KG1 (cell line): ENCODE measurements at regions not wholly inside any gene's neighbourhood (a gene's known extent, or its start where the extent isn't known, plus 50 kb on each side); places are given as distances from the start of the nearest gene placed in this dataset.

ENCODE experiments used
- DNase-seq: peaks from one replicate; lab custom pipeline; 2025; lab: John Stamatoyannopoulos, UW

- DNase-seq, result no peak
Measured at GRCh38 chr5:3736466-3736865, 140.8 kb downstream of the IRX1 start.

GRCh38 chr5:3736926-3737325 lies 141.3 kb downstream of the IRX1 start:
- no peak for DNase-seq

GRCh38 chr5:3738919-3739318 lies 143.3 kb downstream of the IRX1 start:
- no peak for DNase-seq

GRCh38 chr5:3740546-3741373 lies 145.1 kb downstream of the IRX1 start:
- DNase-seq, result no peak

- no peak for DNase-seq
Measured at GRCh38 chr5:3741374-3741770, 145.7 kb downstream of the IRX1 start.

- no peak for DNase-seq
Measured at GRCh38 chr5:3742750-3743149, 147.1 kb downstream of the IRX1 start.

- DNase-seq, result no peak
Measured at GRCh38 chr5:3751846-3752245, 156.2 kb downstream of the IRX1 start.

GRCh38 chr5:3778000-3778550 lies 182.4 kb downstream of the IRX1 start:
- DNase-seq, result no peak

DNA sequence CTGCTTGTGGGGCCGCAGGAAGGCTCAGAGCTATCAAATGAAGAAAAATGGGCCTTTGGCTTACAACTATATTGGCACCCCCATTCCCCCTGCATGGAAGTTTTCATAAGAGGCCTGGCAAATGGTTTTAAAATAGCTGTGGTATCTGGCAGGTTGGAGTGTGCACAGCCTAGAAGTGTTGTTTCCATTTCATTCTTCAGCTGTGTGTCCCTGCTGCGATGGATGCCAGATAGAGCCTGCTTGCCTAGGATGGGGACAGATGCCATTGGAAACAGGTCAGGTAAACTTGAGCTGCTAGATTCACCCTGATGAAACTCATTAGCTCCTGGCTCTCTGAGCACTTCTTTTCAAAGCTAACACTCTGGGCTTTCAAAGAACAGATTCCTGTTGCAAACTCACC lies 183.3 kb downstream of the IRX1 start:
- DNase-seq, result no peak

DNA sequence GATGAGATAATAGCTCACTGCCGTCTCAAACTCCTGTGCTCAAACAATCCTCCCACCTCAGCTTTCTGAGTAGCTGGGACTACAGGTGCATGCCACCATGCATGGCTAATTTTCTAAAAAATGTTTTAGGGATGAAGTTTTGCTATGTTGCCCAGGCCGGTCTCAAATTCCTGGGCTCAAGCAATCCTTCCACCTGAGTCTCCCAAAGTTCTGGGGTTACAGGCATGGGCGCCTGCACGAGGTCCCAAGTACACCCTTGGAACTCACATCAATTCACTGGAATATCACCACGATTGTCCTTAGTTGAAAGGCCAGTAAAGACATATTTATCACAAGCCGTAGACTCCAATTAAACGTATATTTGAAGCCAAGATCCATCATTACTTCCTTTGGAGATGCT lies 184.6 kb downstream of the IRX1 start:
- no peak for DNase-seq

DNA sequence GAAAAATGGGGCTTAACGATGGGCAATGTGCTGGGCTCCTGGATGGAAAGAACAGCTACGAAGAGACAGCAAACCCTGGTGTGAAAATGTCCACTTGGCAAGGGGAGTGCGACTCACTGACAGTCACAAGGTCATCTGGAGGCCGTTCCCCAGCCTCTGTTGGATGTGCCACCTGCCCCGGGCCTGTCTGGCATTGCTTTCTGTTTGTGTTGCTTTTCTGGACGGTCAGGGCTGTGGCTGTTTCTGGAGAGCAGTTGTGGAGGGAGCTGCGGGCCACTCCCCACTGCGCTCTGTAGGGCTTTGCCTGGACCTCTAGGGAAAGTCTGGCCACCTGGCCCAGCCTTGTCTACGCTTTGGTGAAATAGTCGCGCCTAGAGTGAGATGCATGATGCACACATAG lies 185.3 kb downstream of the IRX1 start:
- DNase-seq, result no peak

DNA sequence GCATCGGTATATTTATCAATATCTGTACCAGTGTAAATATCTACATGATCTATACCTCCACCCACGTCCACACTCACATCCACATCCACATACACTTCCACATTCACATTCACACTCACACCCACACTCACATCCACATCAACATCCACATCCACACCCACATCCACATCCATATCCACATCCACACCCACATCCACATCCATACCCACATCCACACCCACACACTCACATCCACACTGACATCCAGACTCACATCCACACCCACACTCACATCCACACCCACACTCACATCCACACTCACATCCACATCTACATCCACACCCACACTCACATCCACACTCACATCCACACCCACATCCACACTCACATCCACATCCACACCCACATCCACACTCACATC lies 189.2 kb downstream of the IRX1 start:
- DNase-seq, result no peak

GRCh38 chr5:3786165-3786564 lies 190.5 kb downstream of the IRX1 start:
- no peak for DNase-seq

DNA sequence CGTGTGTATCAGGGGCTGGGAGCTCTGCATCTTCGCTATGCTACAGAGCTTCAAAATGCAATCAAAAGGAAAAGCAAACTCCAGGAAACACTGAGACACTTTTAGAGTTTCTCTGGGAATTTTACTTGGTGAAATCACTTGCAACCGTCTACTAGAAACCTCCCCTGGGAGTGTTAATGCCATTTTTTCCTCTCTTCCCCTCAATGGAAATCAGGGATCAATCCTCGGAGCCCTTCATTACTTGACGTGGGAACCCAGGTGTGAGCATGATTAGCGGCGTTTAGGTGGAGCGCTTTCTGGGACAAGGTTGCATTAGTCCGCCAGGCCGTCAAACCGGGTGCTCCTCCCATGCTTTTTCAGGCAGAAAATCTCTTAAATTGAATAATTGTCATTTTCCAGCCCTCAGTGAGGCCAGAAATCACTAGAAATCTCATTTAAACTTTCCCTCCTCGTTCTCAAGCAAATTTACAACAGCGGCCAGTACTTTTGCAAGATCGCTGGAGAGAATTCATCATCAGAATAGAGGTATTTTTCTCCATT lies 191.3 kb downstream of the IRX1 start:
- no peak for DNase-seq

- DNase-seq, result no peak
Measured at GRCh38 chr5:3787604-3788003, 192.0 kb downstream of the IRX1 start.

DNA sequence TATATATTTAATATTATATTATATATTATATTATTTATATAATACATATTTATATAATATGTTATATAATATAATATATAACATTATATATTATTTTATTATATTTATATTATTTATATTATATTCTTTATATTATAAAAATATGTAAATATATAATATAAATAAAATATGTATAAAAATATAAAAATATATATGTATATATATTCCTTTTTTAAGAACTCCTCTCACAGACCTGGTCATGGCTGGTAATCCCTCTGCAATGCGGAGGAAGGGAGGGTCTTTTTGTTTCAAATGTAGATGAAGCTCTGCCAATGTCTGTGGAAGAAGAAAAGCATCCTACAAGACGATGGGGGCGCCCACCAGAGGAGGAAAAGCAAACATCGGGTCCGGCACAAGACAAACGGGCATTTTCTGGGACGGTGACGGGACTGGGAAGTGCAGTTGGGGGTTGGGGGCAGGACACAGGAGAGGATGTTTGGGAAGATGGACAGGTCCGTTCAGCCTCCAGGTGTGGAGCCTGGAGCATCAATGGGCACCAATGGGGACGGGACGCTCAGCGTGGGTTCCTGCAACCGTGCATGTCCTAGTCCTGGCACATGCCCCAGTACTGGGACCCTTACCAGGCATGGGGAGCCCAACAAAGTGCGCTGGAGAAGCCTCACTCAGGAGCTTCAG lies 194.0 kb downstream of the IRX1 start:
- no peak for DNase-seq

GRCh38 chr5:3793162-3793561 lies 197.5 kb downstream of the IRX1 start:
- DNase-seq, result no peak

DNA sequence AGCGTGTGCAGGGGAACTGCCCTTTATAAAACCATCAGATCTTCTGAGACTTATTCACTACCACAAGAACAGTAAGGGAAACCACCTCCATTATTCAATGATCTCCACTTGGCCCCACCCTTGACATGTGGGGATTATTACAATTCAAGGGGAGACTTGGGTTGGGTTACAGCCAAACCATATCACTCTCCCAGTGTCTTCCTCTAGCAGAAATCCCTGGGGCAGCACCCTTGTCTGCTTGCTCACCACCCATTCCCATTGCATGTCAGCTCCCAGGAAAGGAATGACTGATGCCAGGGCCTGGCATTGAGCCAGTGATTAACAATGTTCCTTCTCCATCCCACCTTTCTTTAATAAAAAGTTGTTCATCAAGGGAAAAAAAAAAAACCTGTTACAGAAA lies 199.0 kb downstream of the IRX1 start:
- DNase-seq, result no peak

- no peak for DNase-seq
Measured at GRCh38 chr5:3796736-3797135, 201.1 kb downstream of the IRX1 start.

- no peak for DNase-seq
Measured at GRCh38 chr5:3801967-3802366, 206.3 kb downstream of the IRX1 start.

DNA sequence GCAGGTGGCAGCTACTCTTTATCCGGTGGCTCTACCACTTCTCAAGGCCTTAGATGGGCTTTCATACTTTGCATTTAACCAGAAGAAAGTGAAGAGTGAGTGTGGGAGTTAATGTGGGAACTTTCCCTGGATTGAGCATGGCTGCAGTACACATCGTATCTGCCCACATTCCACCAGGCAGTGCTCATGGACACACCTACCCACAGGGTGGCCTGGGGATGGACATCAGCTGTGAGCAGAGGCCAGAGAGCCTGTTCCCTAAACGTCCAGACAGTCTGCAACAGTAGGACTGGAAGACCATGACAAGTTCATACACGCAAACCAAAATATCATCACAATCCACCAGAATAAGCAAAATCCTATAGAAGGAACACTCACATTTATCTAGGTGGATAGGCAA lies 213.8 kb downstream of the IRX1 start:
- no peak for DNase-seq

DNA sequence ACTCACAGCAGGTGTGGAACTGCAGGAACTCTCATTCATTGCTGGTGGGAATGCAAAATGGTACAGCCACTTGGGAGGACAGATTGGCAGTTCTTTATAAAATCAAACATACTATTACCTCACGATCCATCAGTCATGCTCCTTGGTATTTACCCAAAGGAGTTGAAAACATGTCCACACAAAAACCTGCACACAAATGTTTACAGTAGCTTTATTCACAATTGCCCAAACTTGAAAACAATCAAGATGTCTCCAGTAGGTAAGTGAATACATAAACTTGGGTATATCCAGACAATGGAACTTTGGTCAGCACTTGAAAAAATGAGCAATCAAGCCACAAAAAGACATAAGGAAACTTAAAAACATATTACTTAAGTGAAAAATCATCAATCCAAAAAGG lies 215.5 kb downstream of the IRX1 start:
- DNase-seq, result no peak

GRCh38 chr5:3818624-3819023 lies 223.0 kb downstream of the IRX1 start:
- DNase-seq, result no peak
